Keratinocyte (primary cell): ENCODE measurements at regions not wholly inside any gene's neighbourhood (a gene's known extent, or its start where the extent isn't known, plus 50 kb on each side); places are given as distances from the start of the nearest gene placed in this dataset.

ENCODE experiments used
- CTCF ChIP-seq, 3 experiments: IDR thresholded peaks in 1 of 3; conservative IDR thresholded peaks in 1 of 3; optimal IDR thresholded peaks in 1 of 3; 2 replicates in 2 of 3; 3 replicates in 1 of 3; pipeline versions ENCODE3 to v1.5.1; 2011; ENCODE audit warnings: low read length in 3 of 3, mild to moderate bottlenecking in 3 of 3, moderate library complexity in 2 of 3, control low read depth in 1 of 3, inconsistent platforms in 1 of 3; ENCODE audit not compliant: insufficient read depth in 2 of 3; ENCODE audit errors: extremely low read depth in 1 of 3
- EZH2 ChIP-seq: IDR thresholded peaks from one replicate; pipeline ENCODE4 v1.6.1; 2012; ENCODE audit warnings: inconsistent platforms, mild to moderate bottlenecking, low read length, moderate library complexity

GRCh38 chr5:111952555-111952954, 195.6 kb upstream of the NREP start:
- TF ChIP-seq CTCF (optimal IDR thresholded peaks at IDR 0.05 in 1 of 3, IDR thresholded peaks at IDR 0.05 in 1 of 3, conservative IDR thresholded peaks at IDR 0.05 in 1 of 3; ENCODE audit: extremely low read depth in 1 of 3, insufficient read depth in 2 of 3, low read length in 3 of 3) (no peak), EZH2 (no peak)
